ENCODE measurements at regions not wholly inside any gene's neighbourhood (a gene's known extent, or its start where the extent isn't known, plus 50 kb on each side); places are given as distances from the start of the nearest gene placed in this dataset.

GRCh38 chr20:50321797-50322480 is 131.3 kb downstream of the CEBPB start:
- no peaks in the 10 kb centered on the region for H3K27me3 ChIP-seq (replicated peaks; ENCODE audit: insufficient read depth)
- no peak overlapping the region for H3K4me3 ChIP-seq
- TF ChIP-seq POLR2A (IDR thresholded peaks at IDR 0.05) (peak; percentile 21), POLR2AphosphoS5 (IDR thresholded peaks at IDR 0.05) (no peak), CTCF (IDR thresholded peaks at IDR 0.05) (no peak)
- H3K36me3 ChIP-seq: no peaks in the 10 kb centered on the region
- DNase-seq (ENCODE audit: low spot score): peak; percentile 46
- peak overlapping the region; percentile 79 to 80 for H3K27ac ChIP-seq
- no peaks in the 10 kb centered on the region for H3K9me3 ChIP-seq
- WGBS: 24% methylated on average over 9 of the region's 9 CpGs
- no peaks in the 10 kb centered on the region for H3K4me1 ChIP-seq (replicated peaks)
- intact Hi-C loops (cut with DNase I): no loop called here

GRCh38 chr20:50322703-50323131 is 132.1 kb downstream of the CEBPB start:
- H3K27ac ChIP-seq: peak overlapping the region in 1 of 2 donors; percentile 79
- intact Hi-C loops (cut with DNase I): no loop called here
- TF ChIP-seq POLR2AphosphoS5 (IDR thresholded peaks at IDR 0.05): no peak
- TF ChIP-seq POLR2A (IDR thresholded peaks at IDR 0.05): no peak
- no peak for TF ChIP-seq CTCF (IDR thresholded peaks at IDR 0.05)
- 93% methylated on average over 5 of the region's 5 CpGs for WGBS
- H3K4me1 ChIP-seq (replicated peaks): no peaks in the 10 kb centered on the region
- no peaks in the 10 kb centered on the region for H3K9me3 ChIP-seq
- DNase-seq (ENCODE audit: low spot score): no peak
- no peak overlapping the region for H3K4me3 ChIP-seq
- H3K27me3 ChIP-seq (replicated peaks; ENCODE audit: insufficient read depth): no peaks in the 10 kb centered on the region
- H3K36me3 ChIP-seq: no peaks in the 10 kb centered on the region

GRCh38 chr20:50323209-50323608 is 132.6 kb downstream of the CEBPB start:
- H3K9me3 ChIP-seq: no peaks in the 10 kb centered on the region
- H3K27me3 ChIP-seq (replicated peaks; ENCODE audit: insufficient read depth): no peaks in the 10 kb centered on the region
- H3K36me3 ChIP-seq: no peaks in the 10 kb centered on the region
- TF ChIP-seq POLR2A (IDR thresholded peaks at IDR 0.05) (no peak), CTCF (IDR thresholded peaks at IDR 0.05) (no peak), POLR2AphosphoS5 (IDR thresholded peaks at IDR 0.05) (no peak)
- DNase-seq (ENCODE audit: low spot score): no peak
- no peaks in the 10 kb centered on the region for H3K4me1 ChIP-seq (replicated peaks)
- intact Hi-C loops (cut with DNase I): no loop called here
- 82% methylated on average over 4 of the region's 4 CpGs for WGBS
- H3K4me3 ChIP-seq: no peak overlapping the region
- H3K27ac ChIP-seq: no peak overlapping the region

- TF ChIP-seq CTCF (IDR thresholded peaks at IDR 0.05) (no peak), POLR2A (IDR thresholded peaks at IDR 0.05) (no peak), POLR2AphosphoS5 (IDR thresholded peaks at IDR 0.05) (no peak)
- Histone ChIP-seq H3K27me3 (replicated peaks; ENCODE audit: insufficient read depth) (no peaks in the 10 kb centered on the region), H3K36me3 (no peaks in the 10 kb centered on the region), H3K9me3 (no peaks in the 10 kb centered on the region), H3K4me1 (replicated peaks) (no peaks in the 10 kb centered on the region), H3K27ac (no peak overlapping the region), H3K4me3 (no peak overlapping the region)
- WGBS: 83% methylated on average over 5 of the region's 5 CpGs
- intact Hi-C loops (cut with DNase I): no loop called here
- no peak for DNase-seq (ENCODE audit: low spot score)
Observed at GRCh38 chr20:50323777-50324775, 133.4 kb downstream of the CEBPB start.
